Spleen (tissue), 7 donors: ENCODE measurements at regions not wholly inside any gene's neighbourhood (a gene's known extent, or its start where the extent isn't known, plus 50 kb on each side); places are given as distances from the start of the nearest gene placed in this dataset.

ENCODE experiments used
- POLR2A ChIP-seq, 3 donors: fragments of 450-650 bp; IDR thresholded peaks; one replicate each; pipeline ENCODE4 v1.5.1; 2017; ENCODE audit warnings: antibody characterized with exemption in 3 of 3, mild to moderate bottlenecking in 1 of 3
- POLR2AphosphoS5 ChIP-seq, 3 donors: sonication (generic); formaldehyde crosslinking; IDR thresholded peaks; one replicate each; pipeline ENCODE4 v1.5.1; 2017; ENCODE audit warnings: antibody characterized with exemption in 3 of 3
- TF ChIP-seq, protein P1 (sequence below), 11 experiments: fragments of 200-600 bp in 7 of 11; fragments of 450-650 bp in 4 of 11; sonication (generic) in 4 of 11; IDR thresholded peaks in 8 of 11; conservative IDR thresholded peaks in 3 of 11; 1 replicate in 7 of 11; 2 replicates in 4 of 11; pipeline versions ENCODE4 v1.4.0 to v1.8.0; 2016 to 2021; ENCODE audit warnings: antibody characterized with exemption in 11 of 11, inconsistent platforms in 4 of 11, mild to moderate bottlenecking in 1 of 11
- donor health status: DM: no; HTN: no; CAD: no; lungs with moderate emphysema.
- donor health status: DM: no; HTN: no; CAD: no.
- donor health status: DM: no; HTN: no; CAD: no.

DNA sequence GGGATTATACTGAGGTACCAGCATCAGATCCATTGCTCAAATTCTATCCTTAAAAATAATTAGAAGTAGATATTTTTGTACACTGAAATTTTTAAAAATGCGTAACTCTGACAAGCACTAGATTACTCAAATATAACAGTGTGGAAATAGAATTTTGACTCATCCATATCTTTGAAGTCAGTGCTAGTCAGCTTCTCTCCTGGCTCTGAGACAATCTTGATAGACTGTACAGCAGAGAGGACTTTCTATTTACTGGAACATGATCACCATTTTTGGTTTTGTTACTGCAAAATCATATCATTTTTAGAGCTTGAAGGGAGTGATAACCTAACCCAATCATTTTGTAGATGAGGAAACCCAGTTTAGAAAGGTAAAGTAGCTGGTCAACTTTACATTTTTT is 195.0 kb downstream of the MTERF1 start:
- TF ChIP-seq, protein P1, sequence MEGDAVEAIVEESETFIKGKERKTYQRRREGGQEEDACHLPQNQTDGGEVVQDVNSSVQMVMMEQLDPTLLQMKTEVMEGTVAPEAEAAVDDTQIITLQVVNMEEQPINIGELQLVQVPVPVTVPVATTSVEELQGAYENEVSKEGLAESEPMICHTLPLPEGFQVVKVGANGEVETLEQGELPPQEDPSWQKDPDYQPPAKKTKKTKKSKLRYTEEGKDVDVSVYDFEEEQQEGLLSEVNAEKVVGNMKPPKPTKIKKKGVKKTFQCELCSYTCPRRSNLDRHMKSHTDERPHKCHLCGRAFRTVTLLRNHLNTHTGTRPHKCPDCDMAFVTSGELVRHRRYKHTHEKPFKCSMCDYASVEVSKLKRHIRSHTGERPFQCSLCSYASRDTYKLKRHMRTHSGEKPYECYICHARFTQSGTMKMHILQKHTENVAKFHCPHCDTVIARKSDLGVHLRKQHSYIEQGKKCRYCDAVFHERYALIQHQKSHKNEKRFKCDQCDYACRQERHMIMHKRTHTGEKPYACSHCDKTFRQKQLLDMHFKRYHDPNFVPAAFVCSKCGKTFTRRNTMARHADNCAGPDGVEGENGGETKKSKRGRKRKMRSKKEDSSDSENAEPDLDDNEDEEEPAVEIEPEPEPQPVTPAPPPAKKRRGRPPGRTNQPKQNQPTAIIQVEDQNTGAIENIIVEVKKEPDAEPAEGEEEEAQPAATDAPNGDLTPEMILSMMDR (IDR thresholded peaks at IDR 0.05 in 8 of 11, conservative IDR thresholded peaks at IDR 0.05 in 3 of 11): no peak
- TF ChIP-seq POLR2A (IDR thresholded peaks at IDR 0.05): no peak
- no peak for TF ChIP-seq POLR2AphosphoS5 (IDR thresholded peaks at IDR 0.05)
